Left ventricle myocardium superior (tissue), 1 donor: ENCODE measurements at regions not wholly inside any gene's neighbourhood (a gene's known extent, or its start where the extent isn't known, plus 50 kb on each side); places are given as distances from the start of the nearest gene placed in this dataset.
"Not testable (repeated sequence)": the region's sequence is repeated elsewhere in the genome, so short reads cannot be mapped to it uniquely, and the experiment has no call there.

Experiments
- ATAC-seq: fragments of 200-7000 bp; cut with Tn5 transposase; one replicate; pipeline ENCODE4 v1.9.1; 2020; ENCODE audit warnings: mild to moderate bottlenecking, moderate library complexity
- DNase-seq: peaks from one replicate; pipeline ENCODE4 v3.0.0-alpha.2; 2020
- intact Hi-C: fragments of 100-400 bp; cut with micrococcal nuclease; formaldehyde crosslinking; loops from one replicate; pipeline ENCODE4 v1.11.0; 2022
- donor health status: DM: no; HTN: yes; CAD: no; lungs with severe emphysema.

GRCh38 chr12:34217660-34218059 is 195.4 kb downstream of the ALG10 start:
- ATAC-seq (no peak), DNase-seq (no peak)
- intact Hi-C loops: loop anchor here (5.0 kb wide), 1 partner anchor 90 kb away; no protein-coding TSS in a partner anchor

DNA sequence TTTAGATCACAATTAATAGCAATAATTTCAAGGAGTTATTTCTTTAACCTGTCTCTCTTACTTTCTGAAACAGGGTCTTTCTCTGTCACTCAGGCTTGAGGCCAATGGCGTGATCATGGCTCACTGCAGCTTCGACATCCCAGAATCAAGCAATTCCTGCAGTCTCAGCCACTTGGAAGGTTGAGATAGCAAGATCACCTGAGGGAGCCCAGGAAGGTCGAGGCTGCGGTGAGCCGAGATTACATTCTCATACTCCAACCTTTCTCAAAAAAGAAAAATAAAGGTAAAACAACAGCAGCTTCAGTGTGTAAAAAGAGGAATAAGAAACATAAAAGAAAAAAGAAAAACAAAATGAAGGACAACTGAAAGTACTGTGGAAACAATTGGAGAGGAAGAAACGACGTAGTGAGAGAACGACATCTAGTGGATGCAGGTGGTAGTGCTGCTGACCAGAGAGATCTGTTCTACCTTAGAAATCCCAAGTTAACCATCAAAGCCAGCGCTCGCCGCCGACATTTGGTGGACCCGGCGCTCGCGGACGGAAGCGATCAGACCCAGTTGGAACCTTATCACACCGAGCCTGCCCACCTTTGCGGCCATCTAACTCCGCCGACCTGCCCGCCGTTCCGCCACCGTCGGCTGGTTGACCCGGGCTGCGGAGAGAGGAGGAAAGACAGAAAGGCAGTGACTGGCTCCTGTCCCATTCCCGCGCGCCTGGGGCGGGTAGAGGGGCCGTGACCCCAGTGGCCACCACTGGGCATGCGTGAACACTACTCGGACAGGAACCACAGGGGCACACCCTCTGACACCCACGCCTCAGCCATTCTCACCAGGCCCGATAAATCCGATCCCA is 196.1 kb downstream of the ALG10 start:
- intact Hi-C loops: loop anchor here (5.0 kb wide), 1 partner anchor 91 kb away; no protein-coding TSS in a partner anchor
- DNase-seq (peak; percentile 58), ATAC-seq (peak; percentile 89)

DNA sequence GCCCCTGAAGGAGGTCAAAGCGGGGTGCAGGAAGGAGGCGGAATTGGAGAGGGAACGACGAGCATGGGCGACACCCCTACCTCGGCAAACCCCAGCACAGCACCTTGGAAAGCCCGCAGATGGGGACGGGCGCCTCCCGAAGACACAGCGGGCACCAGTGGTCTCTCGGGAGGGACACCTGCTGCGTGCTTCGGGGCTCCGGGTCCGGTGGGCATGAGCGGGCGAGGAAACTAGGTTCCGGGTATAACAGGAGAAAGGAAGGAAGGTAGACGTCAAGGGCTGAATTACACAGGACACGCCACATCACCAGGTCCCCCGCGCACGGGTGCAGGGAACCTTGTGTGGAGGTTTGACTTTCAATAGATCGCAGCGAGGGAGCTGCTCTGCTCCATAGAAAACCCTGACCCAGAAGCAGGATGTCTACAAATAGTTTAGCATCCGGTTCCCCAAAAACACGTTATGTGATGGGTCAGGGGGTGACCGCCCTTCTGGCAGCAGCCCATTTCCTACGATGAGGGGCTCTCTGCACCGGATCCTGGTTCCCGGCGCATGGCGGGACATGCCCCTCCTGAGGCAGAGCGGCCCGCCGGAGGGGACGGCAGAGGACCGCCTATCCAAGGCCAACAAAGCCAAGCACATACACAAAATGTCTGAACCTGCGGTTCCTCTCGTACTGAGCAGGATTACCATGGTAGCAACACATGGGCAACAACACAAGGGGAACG is 196.9 kb downstream of the ALG10 start:
- peak; percentile 55 for ATAC-seq
- DNase-seq: no peak
- intact Hi-C loops: loop anchor here (5.0 kb wide), 1 partner anchor 92 kb away; no protein-coding TSS in a partner anchor

DNA sequence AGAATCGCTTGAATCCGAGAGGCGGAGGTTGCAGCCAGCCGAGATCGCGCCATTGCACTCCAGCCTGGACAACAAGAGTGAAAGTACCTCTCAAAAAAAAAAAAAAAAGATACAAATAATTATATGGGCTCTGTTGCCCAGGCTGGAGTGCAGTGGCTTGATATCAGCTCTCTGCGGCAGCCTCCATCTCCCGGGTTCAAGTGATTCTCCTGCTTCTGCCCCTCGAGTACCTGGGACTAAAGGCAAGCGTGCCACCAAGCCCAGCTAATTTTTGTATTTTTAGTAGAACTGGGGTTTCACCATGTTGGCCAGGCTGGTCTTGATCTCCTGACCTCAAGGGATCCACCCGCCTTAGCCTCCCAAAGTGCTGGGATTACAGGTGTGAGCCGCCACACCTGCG is 197.8 kb downstream of the ALG10 start:
- intact Hi-C loops, DNase-seq, ATAC-seq: not testable (repeated sequence)

- intact Hi-C loops: no loop called here
- DNase-seq: no peak
- ATAC-seq: peak; percentile 60
Measured at GRCh38 chr12:34223640-34224039, 201.3 kb downstream of the ALG10 start.

- intact Hi-C loops, DNase-seq, ATAC-seq: not testable (repeated sequence)
Measured at GRCh38 chr12:34226044-34226443, 203.7 kb downstream of the ALG10 start.

DNA sequence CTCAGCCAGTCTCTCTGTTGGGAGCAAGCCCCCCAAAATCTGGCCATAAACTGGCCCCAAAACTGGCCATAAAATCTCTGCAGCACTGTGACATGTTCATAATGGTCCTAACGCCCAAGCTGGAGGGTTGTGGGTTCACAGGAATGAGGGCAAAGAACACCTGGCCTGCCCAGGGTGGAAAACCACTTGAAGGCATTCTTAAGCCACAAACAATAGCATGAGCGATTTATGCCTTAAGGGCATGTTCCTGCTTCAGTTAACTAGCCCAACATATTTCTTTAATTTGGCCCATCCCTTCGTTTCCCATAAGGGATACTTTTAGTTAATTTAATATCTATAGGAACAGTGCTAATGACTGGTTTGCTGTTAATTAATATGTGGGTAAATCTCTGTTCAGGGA is 205.8 kb downstream of the ALG10 start:
- intact Hi-C loops, ATAC-seq, DNase-seq: not testable (repeated sequence)

GRCh38 chr12:34229033-34229432 is 206.7 kb downstream of the ALG10 start:
- ATAC-seq, intact Hi-C loops, DNase-seq: not testable (repeated sequence)

DNA sequence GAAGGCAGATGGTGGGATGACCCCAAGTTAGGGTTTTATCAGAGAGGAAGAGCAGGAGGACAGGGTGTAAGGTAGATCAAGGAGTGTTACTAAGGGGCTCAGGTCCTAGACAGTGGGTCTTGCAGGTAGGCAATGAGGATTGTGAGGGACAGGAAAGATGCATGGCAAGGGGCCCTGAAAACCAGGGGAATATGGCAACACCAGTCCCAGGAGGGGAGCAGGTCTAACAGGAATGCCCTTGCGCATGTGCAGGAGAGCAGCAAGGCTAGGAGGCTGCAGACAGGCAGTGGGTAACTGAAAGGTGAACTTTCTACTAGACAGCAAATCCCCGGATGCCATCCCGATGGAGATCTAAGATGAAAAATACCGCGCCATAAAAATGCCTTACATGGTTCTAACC is 211.3 kb downstream of the ALG10 start:
- intact Hi-C loops: no loop called here
- ATAC-seq (no peak), DNase-seq (no peak)

- no peak for ATAC-seq
- no peak for DNase-seq
- intact Hi-C loops: no loop called here
Measured at GRCh38 chr12:34236073-34236472, 213.8 kb downstream of the ALG10 start.

- intact Hi-C loops: no loop called here
- ATAC-seq: no peak
- no peak for DNase-seq
Measured at GRCh38 chr12:34244608-34245007, 222.3 kb downstream of the ALG10 start.

DNA sequence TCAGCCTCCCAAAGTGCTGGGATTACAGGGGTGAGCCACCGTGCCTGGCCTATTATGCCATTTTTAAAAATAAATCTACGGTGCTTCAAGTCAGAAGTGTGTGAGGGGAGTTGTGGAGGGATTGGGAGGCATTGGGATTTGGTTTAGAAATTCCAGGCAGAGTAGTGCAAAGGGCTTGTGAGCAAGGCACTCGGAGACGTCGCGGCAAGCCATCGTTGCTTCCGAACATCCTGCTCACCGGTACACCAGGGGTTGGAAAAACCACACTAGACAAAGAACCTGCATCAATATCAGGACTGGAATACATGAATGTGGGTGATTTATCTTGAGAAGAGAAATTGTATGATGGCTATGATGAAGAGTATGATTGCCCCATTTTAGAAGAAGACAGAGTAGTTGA is 227.0 kb downstream of the ALG10 start:
- DNase-seq: no peak
- no peak for ATAC-seq
- intact Hi-C loops: no loop called here

GRCh38 chr12:34251879-34252278 is 229.6 kb downstream of the ALG10 start:
- ATAC-seq, DNase-seq, intact Hi-C loops: not testable (repeated sequence)

GRCh38 chr12:34253674-34254073 is 231.4 kb downstream of the ALG10 start:
- ATAC-seq (no peak), DNase-seq (no peak)
- intact Hi-C loops: no loop called here

DNA sequence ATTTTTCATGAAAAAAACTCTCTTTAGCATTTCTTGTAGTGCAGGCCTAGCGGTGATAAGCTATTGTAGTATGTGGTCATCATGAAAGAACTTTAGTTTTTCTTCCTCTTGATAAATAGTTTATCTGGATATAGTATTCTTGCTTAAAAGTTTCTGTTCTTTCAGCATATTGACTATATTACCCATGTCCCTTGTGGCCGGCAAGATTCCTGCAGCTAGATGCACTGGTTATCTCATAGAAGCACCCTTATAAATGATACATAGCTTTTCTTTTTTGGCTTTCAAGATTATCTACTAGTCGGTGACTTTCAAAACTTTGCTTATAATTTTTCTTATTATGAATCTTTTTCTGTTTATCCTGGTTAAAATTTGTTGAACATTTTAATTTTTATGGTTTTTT is 234.8 kb downstream of the ALG10 start:
- intact Hi-C loops: no loop called here
- DNase-seq (no peak), ATAC-seq (no peak)

GRCh38 chr12:34262140-34262539 is 239.8 kb downstream of the ALG10 start:
- ATAC-seq, DNase-seq, intact Hi-C loops: not testable (repeated sequence)

DNA sequence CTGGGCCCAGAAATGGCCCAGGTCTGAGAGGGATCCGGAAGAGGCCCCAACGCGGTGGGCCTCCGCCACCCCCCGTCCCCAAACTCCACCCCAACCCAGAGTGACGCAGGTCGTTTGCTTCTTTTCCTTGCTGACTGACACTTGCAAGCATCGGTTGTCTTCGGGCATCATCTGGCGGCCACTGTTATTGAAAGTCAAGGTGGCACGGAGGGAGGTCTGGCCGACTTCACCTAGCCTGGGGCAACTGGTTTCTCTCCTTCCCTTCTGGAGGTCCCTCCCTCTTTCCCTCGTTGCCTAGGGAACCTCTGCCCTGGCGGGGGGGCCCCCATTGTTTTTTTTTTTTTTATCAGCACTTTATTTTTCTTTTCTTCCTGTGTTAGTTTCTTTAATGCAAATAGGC is 241.8 kb downstream of the ALG10 start:
- DNase-seq: no peak
- intact Hi-C loops: no loop called here
- no peak for ATAC-seq

- intact Hi-C loops, ATAC-seq, DNase-seq: not testable (repeated sequence)
Measured at GRCh38 chr12:34273703-34274102, 251.4 kb downstream of the ALG10 start.

GRCh38 chr12:34275129-34275528 is 252.8 kb downstream of the ALG10 start:
- intact Hi-C loops: no loop called here
- no peak for DNase-seq
- no peak for ATAC-seq

DNA sequence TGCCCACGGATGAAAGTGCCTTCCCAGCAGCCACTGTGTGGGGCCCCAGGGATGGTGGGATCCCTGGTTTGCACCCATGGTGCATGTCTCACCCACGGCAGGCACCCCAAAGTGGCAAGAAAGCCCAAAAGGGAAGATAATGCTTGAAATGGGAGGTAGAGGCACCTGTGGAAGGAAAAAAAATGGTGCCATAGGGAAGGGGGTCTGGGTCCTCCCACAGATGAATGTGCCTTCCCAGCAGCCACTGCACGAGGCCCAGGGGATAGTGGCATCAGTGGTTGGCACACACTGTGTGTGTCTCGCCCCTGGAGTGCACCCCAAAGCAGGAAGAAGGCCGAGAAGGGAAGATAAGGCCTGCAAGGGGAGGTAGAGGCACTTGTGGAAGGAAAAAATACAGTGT is 264.2 kb downstream of the ALG10 start:
- intact Hi-C loops: no loop called here
- DNase-seq (no peak), ATAC-seq (no peak)
